Neural progenitor cell (in vitro differentiated cells): ENCODE measurements at regions not wholly inside any gene's neighbourhood (a gene's known extent, or its start where the extent isn't known, plus 50 kb on each side); places are given as distances from the start of the nearest gene placed in this dataset.
A peak's percentile ranks its signal among the peaks of the same experiment; 100 is the strongest.

Experiments used
- DNase-seq: peaks from one replicate; pipeline ENCODE4 v3.0.0-alpha.2; 2016; ENCODE audit warnings: low spot score
- H2AFZ ChIP-seq: fragments of 200-600 bp; sonication (generic); replicated peaks from 2 replicates; pipeline ENCODE4 v1.6.1; 2016; ENCODE audit warnings: antibody characterized with exemption
- H3F3A ChIP-seq: fragments of 200-600 bp; sonication (generic); 2 replicates; pipeline ENCODE4 v1.6.1; 2016; ENCODE audit warnings: antibody characterized with exemption, low read depth
- H3K27ac ChIP-seq: fragments of 200-600 bp; sonication (generic); 2 replicates; pipeline ENCODE4 v1.5.1; 2016; ENCODE audit warnings: mild to moderate bottlenecking
- H3K27me3 ChIP-seq: fragments of 200-600 bp; sonication (generic); 2 replicates; pipeline ENCODE4 v1.6.1; 2016; ENCODE audit warnings: mild to moderate bottlenecking, moderate library complexity
- H3K36me3 ChIP-seq: fragments of 200-600 bp; sonication (generic); 2 replicates; pipeline ENCODE4 v1.5.1; 2016
- H3K4me1 ChIP-seq: fragments of 200-600 bp; sonication (generic); 2 replicates; pipeline ENCODE4 v1.6.1; 2016; ENCODE audit warnings: mixed run types
- H3K4me2 ChIP-seq: fragments of 200-600 bp; sonication (generic); 2 replicates; pipeline ENCODE4 v1.6.1; 2016
- H3K4me3 ChIP-seq: fragments of 200-600 bp; sonication (generic); 2 replicates; pipeline ENCODE4 v1.5.1; 2016
- H3K79me2 ChIP-seq: fragments of 200-600 bp; sonication (generic); 2 replicates; pipeline ENCODE4 v1.6.1; 2016; ENCODE audit warnings: low read depth
- H3K9ac ChIP-seq: fragments of 200-600 bp; sonication (generic); 2 replicates; pipeline ENCODE4 v1.6.1; 2016
- H3K9me3 ChIP-seq: fragments of 200-600 bp; sonication (generic); 2 replicates; pipeline ENCODE4 v1.5.1; 2016; ENCODE audit warnings: low read depth
- H4K20me1 ChIP-seq: fragments of 200-600 bp; sonication (generic); 2 replicates; pipeline ENCODE4 v1.6.1; 2016; ENCODE audit warnings: low read depth
- H3K27ac Mint-ChIP-seq: 3 replicates; pipeline ENCODE4 v1.8.0; 2021; ENCODE audit warnings: mixed read lengths
- H3K27me3 Mint-ChIP-seq: 2 replicates; pipeline ENCODE4 v1.8.0; 2022; ENCODE audit warnings: low read depth, mild to moderate bottlenecking, inconsistent platforms, moderate library complexity, mixed read lengths; ENCODE audit not compliant: insufficient read depth
- H3K36me3 Mint-ChIP-seq: 3 replicates; pipeline ENCODE4 v1.8.0; 2021; ENCODE audit warnings: mixed read lengths
- H3K4me1 Mint-ChIP-seq: 3 replicates; pipeline ENCODE4 v1.8.0; 2021; ENCODE audit warnings: mixed read lengths
- H3K4me3 Mint-ChIP-seq: 3 replicates; pipeline ENCODE4 v1.8.0; 2021; ENCODE audit warnings: mild to moderate bottlenecking, moderate library complexity, mixed read lengths
- H3K9me3 Mint-ChIP-seq: 3 replicates; pipeline ENCODE4 v1.8.0; 2020; ENCODE audit warnings: mixed read lengths
- CTCF ChIP-seq: fragments of 200-600 bp; sonication (generic); IDR thresholded peaks from 2 replicates; pipeline ENCODE4 v1.5.1; 2017; ENCODE audit warnings: antibody characterized with exemption, mild to moderate bottlenecking
- EZH2 ChIP-seq: fragments of 200-600 bp; sonication (generic); IDR thresholded peaks from 2 replicates; pipeline ENCODE4 v1.6.1; 2017; ENCODE audit warnings: antibody characterized with exemption, mild to moderate bottlenecking, moderate library complexity
- EZH2phosphoT487 ChIP-seq: fragments of 200-600 bp; sonication (generic); IDR thresholded peaks from 2 replicates; pipeline ENCODE4 v1.6.1; 2017; ENCODE audit warnings: antibody characterized with exemption

GRCh38 chr18:10121786-10122515, 208.1 kb downstream of the VAPA start:
- peaks cover 2% of the 10 kb centered on the region for H3K27me3 Mint-ChIP-seq
- Histone ChIP-seq H3F3A (no peaks in the 10 kb centered on the region), H3K4me2 (no peak overlapping the region), H3K27me3 (no peaks in the 10 kb centered on the region), H4K20me1 (no peaks in the 10 kb centered on the region), H2AFZ (no peak overlapping the region), H3K9me3 (peaks cover 5% of the 10 kb centered on the region), H3K36me3 (no peaks in the 10 kb centered on the region), H3K4me1 (peaks cover 6% of the 10 kb centered on the region), H3K9ac (no peak overlapping the region), H3K27ac (no peak overlapping the region), H3K4me3 (no peak overlapping the region), H3K79me2 (no peaks in the 10 kb centered on the region)
- H3K4me3 Mint-ChIP-seq: peak overlapping the region; percentile 37
- H3K36me3 Mint-ChIP-seq: peaks cover 10% of the 10 kb centered on the region
- H3K4me1 Mint-ChIP-seq: peaks cover 50% of the 10 kb centered on the region
- peaks cover 26% of the 10 kb centered on the region for H3K9me3 Mint-ChIP-seq
- DNase-seq: no peak
- TF ChIP-seq CTCF: no peak
- TF ChIP-seq EZH2: no peak
- H3K27ac Mint-ChIP-seq: peak overlapping the region; percentile 87

- Histone ChIP-seq H2AFZ (no peak overlapping the region), H3K4me2 (no peak overlapping the region), H3K9me3 (peaks cover 5% of the 10 kb centered on the region), H3K9ac (no peak overlapping the region), H3F3A (no peaks in the 10 kb centered on the region), H3K27ac (no peak overlapping the region), H3K27me3 (no peaks in the 10 kb centered on the region), H3K4me3 (no peak overlapping the region), H3K36me3 (no peaks in the 10 kb centered on the region), H4K20me1 (no peaks in the 10 kb centered on the region), H3K4me1 (peaks cover 6% of the 10 kb centered on the region), H3K79me2 (no peaks in the 10 kb centered on the region)
- Mint-ChIP-seq H3K4me1 (peaks cover 60% of the 10 kb centered on the region), H3K4me3 (no peak overlapping the region), H3K27me3 (peaks cover 2% of the 10 kb centered on the region), H3K27ac (peak overlapping the region; percentile 61), H3K9me3 (peaks cover 21% of the 10 kb centered on the region), H3K36me3 (peaks cover 6% of the 10 kb centered on the region)
- TF ChIP-seq EZH2phosphoT487: no peak
- TF ChIP-seq EZH2: no peak
- no peak for TF ChIP-seq CTCF
- DNase-seq: no peak
Measured at GRCh38 chr18:10122988-10123950, 209.5 kb downstream of the VAPA start.

- Histone ChIP-seq H2AFZ (no peak overlapping the region), H3K9ac (no peak overlapping the region), H3K36me3 (no peaks in the 10 kb centered on the region), H3K4me2 (no peak overlapping the region), H3K79me2 (no peaks in the 10 kb centered on the region), H3K4me1 (peaks cover 6% of the 10 kb centered on the region), H3K4me3 (no peak overlapping the region), H4K20me1 (no peaks in the 10 kb centered on the region), H3F3A (no peaks in the 10 kb centered on the region), H3K9me3 (peaks cover 5% of the 10 kb centered on the region), H3K27me3 (no peaks in the 10 kb centered on the region), H3K27ac (no peak overlapping the region)
- Mint-ChIP-seq H3K4me1 (peaks cover 65% of the 10 kb centered on the region), H3K9me3 (peaks cover 15% of the 10 kb centered on the region), H3K27me3 (peaks cover 2% of the 10 kb centered on the region), H3K36me3 (peaks cover 2% of the 10 kb centered on the region), H3K4me3 (no peak overlapping the region), H3K27ac (peak overlapping the region; percentile 95)
- no peak for DNase-seq
- no peak for TF ChIP-seq CTCF
- TF ChIP-seq EZH2: no peak
- no peak for TF ChIP-seq EZH2phosphoT487
Measured at GRCh38 chr18:10124071-10124470, 210.3 kb downstream of the VAPA start.
